Endothelial cell of umbilical vein (primary cell): ENCODE measurements at regions not wholly inside any gene's neighbourhood (a gene's known extent, or its start where the extent isn't known, plus 50 kb on each side); places are given as distances from the start of the nearest gene placed in this dataset.
"Not testable (repeated sequence)": the region's sequence is repeated elsewhere in the genome, so short reads cannot be mapped to it uniquely, and the experiment has no call there.

ENCODE experiments used
- BruUV-seq: library from RNA; stranded (reverse); fragments of 400-500 nt; replicated peaks from 2 replicates; lab custom pipeline; 2021; lab: Mats Ljungman, UMichigan
- CTCF ChIA-PET: fragments of 300-600, 350-600 bp; sonication (Branson Sonifier 250); formaldehyde crosslinking; loops from one replicate; lab custom pipeline; 2021; ENCODE audit warnings: antibody characterized with exemption, inconsistent platforms; lab: Charles Lee
- POLR2A ChIA-PET: fragments of 300-600, 350-600 bp; sonication (Branson Sonifier 250); formaldehyde crosslinking; loops from one replicate; lab custom pipeline; 2021; ENCODE audit warnings: antibody characterized with exemption, inconsistent platforms; lab: Charles Lee
- DNase-seq: peaks from one replicate; pipeline ENCODE4 v3.0.0-alpha.2; 2011; ENCODE audit warnings: low read depth, low spot score
- FAIRE-seq: peaks from 2 replicates; lab custom pipeline; 2011; peaks lifted over from hg19 to GRCh38; lab: Jason Lieb, UNC
- H2AFZ ChIP-seq: 2 replicates; pipeline ENCODE4 v1.6.0; 2012; ENCODE audit warnings: low read depth, low read length, control low read depth, inconsistent platforms
- H3K27ac ChIP-seq: 2 replicates; pipeline ENCODE4 v1.5.1; 2011; ENCODE audit warnings: low read depth, mild to moderate bottlenecking, control low read depth, low read length, moderate library complexity; ENCODE audit not compliant: insufficient read depth
- H3K27me3 ChIP-seq, 2 experiments: 2 replicates each; pipeline versions ENCODE4 v1.6.0 to v1.6.1; 2011; ENCODE audit warnings: low read length in 2 of 2, mixed read lengths in 1 of 2; ENCODE audit not compliant: control insufficient read depth in 2 of 2, insufficient read depth in 2 of 2
- H3K36me3 ChIP-seq, 2 experiments: 2 replicates in 1 of 2; 3 replicates in 1 of 2; pipeline ENCODE4 v1.5.1; 2011; ENCODE audit warnings: low read length in 2 of 2, mild to moderate bottlenecking in 1 of 2, moderate library complexity in 1 of 2; ENCODE audit not compliant: control insufficient read depth in 2 of 2, insufficient read depth in 2 of 2; ENCODE audit errors: extremely low read depth in 1 of 2
- H3K4me1 ChIP-seq: 3 replicates; pipeline ENCODE4 v1.5.1; 2011; ENCODE audit warnings: mild to moderate bottlenecking, low read length; ENCODE audit not compliant: control insufficient read depth, insufficient read depth; ENCODE audit errors: extremely low read depth
- H3K4me2 ChIP-seq: 2 replicates; pipeline ENCODE4 v1.6.1; 2011; ENCODE audit warnings: low read length, control low read depth, mixed read lengths; ENCODE audit not compliant: insufficient read depth
- H3K4me3 ChIP-seq, 3 experiments: fragments of 200-600 bp in 1 of 3; sonication (generic), shearing (Covaris generic) in 1 of 3; replicated peaks in 1 of 3; 2 replicates each; pipeline ENCODE4 v1.5.1; 2011 to 2016; ENCODE audit warnings: control low read depth in 3 of 3, low read length in 3 of 3, mild to moderate bottlenecking in 2 of 3, inconsistent platforms in 1 of 3, low read depth in 1 of 3, moderate library complexity in 1 of 3; ENCODE audit not compliant: insufficient read depth in 1 of 3
- H3K79me2 ChIP-seq: 2 replicates; pipeline ENCODE4 v1.6.0; 2012; ENCODE audit warnings: low read length, inconsistent platforms; ENCODE audit not compliant: control insufficient read depth, insufficient read depth
- H3K9ac ChIP-seq: replicated peaks from 2 replicates; pipeline ENCODE3; 2011; ENCODE audit warnings: low read length, control low read depth; ENCODE audit not compliant: insufficient read depth; ENCODE audit errors: extremely low read depth
- H3K9me1 ChIP-seq: replicated peaks from 3 replicates; pipeline ENCODE4 v1.6.0; 2011; ENCODE audit warnings: mild to moderate bottlenecking, low read length; ENCODE audit not compliant: control insufficient read depth, insufficient read depth; ENCODE audit errors: extremely low read depth
- H3K9me3 ChIP-seq: replicated peaks from 2 replicates; pipeline ENCODE4 v1.5.1; 2012; ENCODE audit warnings: low read length, inconsistent platforms; ENCODE audit not compliant: control insufficient read depth, insufficient read depth
- H4K20me1 ChIP-seq: replicated peaks from 2 replicates; pipeline ENCODE3; 2011; ENCODE audit warnings: mild to moderate bottlenecking, low read length; ENCODE audit not compliant: control insufficient read depth, insufficient read depth; ENCODE audit errors: extremely low read depth
- CTCF ChIP-seq, 2 donors: IDR thresholded peaks; 1 replicate in 1 of 2; 2 replicates in 1 of 2; pipeline ENCODE4 v1.5.1; 2011; ENCODE audit warnings: low read length in 2 of 2, mild to moderate bottlenecking in 2 of 2, moderate library complexity in 2 of 2, control low read depth in 1 of 2, inconsistent platforms in 1 of 2, low read depth in 1 of 2; ENCODE audit not compliant: insufficient read depth in 1 of 2; ENCODE audit errors: extremely low read depth in 1 of 2
- FOS ChIP-seq: IDR thresholded peaks from 2 replicates; pipeline ENCODE4 v1.6.1; 2011; ENCODE audit warnings: mild to moderate bottlenecking, low read length, moderate library complexity, borderline replicate concordance; ENCODE audit not compliant: insufficient read depth
- GATA2 ChIP-seq: IDR thresholded peaks from 2 replicates; pipeline ENCODE4 v1.7.0; 2011; ENCODE audit warnings: low read depth, mild to moderate bottlenecking, moderate library complexity, mixed read lengths, low read length; ENCODE audit not compliant: insufficient read length, insufficient read depth
- JUN ChIP-seq: IDR thresholded peaks from 2 replicates; pipeline ENCODE4 v1.6.1; 2011; ENCODE audit warnings: borderline replicate concordance, low read depth; ENCODE audit not compliant: insufficient read length, insufficient read depth
- MAX ChIP-seq: IDR thresholded peaks from 2 replicates; pipeline ENCODE4 v1.6.1; 2011; ENCODE audit not compliant: insufficient read depth, insufficient read length
- MYC ChIP-seq: IDR thresholded peaks from one replicate; pipeline ENCODE4 v1.6.1; 2011; ENCODE audit warnings: mild to moderate bottlenecking, low read depth, low read length
- POLR2A ChIP-seq: IDR thresholded peaks from 2 replicates; pipeline ENCODE4 v1.6.1; 2012; ENCODE audit warnings: low read depth, mild to moderate bottlenecking, control low read depth, low read length
- dilution Hi-C: fragments of 300-500 bp; cut with MboI; formaldehyde crosslinking; loops from one replicate; pipeline ENCODE4 v1.15.0; 2019; ENCODE audit warnings: low sequenced_read_pairs; ENCODE audit not compliant: extremely low pct_ligation_motif_present
- intact Hi-C: fragments of 100-400 bp; cut with micrococcal nuclease; formaldehyde crosslinking; loops from one replicate; pipeline ENCODE4 v1.10.0; 2022

- no TSS peak for BruUV-seq
- Histone ChIP-seq H4K20me1 (no peaks in the 10 kb centered on the region), H3K79me2 (no peaks in the 10 kb centered on the region), H3K4me2 (no peak overlapping the region), H3K27ac (no peak overlapping the region), H3K27me3 (no peaks in the 10 kb centered on the region), H3K9me1 (no peaks in the 10 kb centered on the region), H2AFZ (no peak overlapping the region), H3K4me1 (no peaks in the 10 kb centered on the region), H3K4me3 (no peak overlapping the region), H3K9ac (no peak overlapping the region), H3K9me3 (no peaks in the 10 kb centered on the region), H3K36me3 (no peaks in the 10 kb centered on the region)
- FAIRE-seq (no peak), DNase-seq (no peak)
- dilution Hi-C loops (no loop called here), intact Hi-C loops (no loop called here)
- ChIA-PET POLR2A (no interaction called here), CTCF (no interaction called here)
- TF ChIP-seq JUN, result no peak
- TF ChIP-seq MYC, result no peak
- TF ChIP-seq GATA2, result no peak
- no peak for TF ChIP-seq CTCF (IDR thresholded peaks at IDR 0.05; ENCODE audit: extremely low read depth in 1 of 2, insufficient read depth in 1 of 2, low read depth in 1 of 2, low read length in 2 of 2)
- TF ChIP-seq FOS, result no peak
- no peak for TF ChIP-seq MAX
- no peak for TF ChIP-seq POLR2A
These were observed 52.8 kb upstream of the ADGRE5 start for GRCh38 chr19:14328406-14328805.

- H3K79me2 ChIP-seq, POLR2A ChIA-PET, H3K4me3 ChIP-seq, H3K4me2 ChIP-seq, H3K4me1 ChIP-seq, H4K20me1 ChIP-seq, FAIRE-seq, H3K27ac ChIP-seq, H2AFZ ChIP-seq, H3K9me1 ChIP-seq, H3K27me3 ChIP-seq, BruUV-seq, H3K36me3 ChIP-seq, H3K9me3 ChIP-seq, H3K9ac ChIP-seq, DNase-seq, dilution Hi-C loops, intact Hi-C loops: not testable (repeated sequence)
- CTCF ChIA-PET, result interaction anchor here (1.9 kb wide), 1 partner anchor 21 kb away, joined by 4 read pairs; no protein-coding TSS in a partner anchor
These were observed 54.2 kb upstream of the ADGRE5 start for GRCh38 chr19:14327061-14327460.
